ENCODE measurements at regions not wholly inside any gene's neighbourhood (a gene's known extent, or its start where the extent isn't known, plus 50 kb on each side); places are given as distances from the start of the nearest gene placed in this dataset.

DNA sequence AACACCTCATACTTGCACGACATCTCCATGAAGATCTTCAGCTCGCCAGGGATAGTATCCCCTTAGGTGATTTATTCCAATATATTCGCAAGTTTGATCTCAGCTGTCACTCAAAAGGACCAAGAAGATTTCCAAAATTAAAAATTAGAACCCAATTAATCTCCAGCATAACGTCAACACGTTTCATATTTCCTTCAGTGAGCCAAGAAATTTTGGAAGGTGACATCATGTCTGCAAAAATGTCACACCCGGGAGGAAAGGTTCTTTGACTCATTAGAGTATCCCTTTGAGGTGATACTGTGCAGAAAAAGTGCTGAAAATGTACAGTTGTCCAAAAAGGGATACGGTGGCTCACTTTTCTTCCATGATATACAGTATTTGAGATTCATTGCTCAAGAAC, 569.6 kb downstream of the EFNB2 start (continued):
- TF ChIP-seq, protein P1, sequence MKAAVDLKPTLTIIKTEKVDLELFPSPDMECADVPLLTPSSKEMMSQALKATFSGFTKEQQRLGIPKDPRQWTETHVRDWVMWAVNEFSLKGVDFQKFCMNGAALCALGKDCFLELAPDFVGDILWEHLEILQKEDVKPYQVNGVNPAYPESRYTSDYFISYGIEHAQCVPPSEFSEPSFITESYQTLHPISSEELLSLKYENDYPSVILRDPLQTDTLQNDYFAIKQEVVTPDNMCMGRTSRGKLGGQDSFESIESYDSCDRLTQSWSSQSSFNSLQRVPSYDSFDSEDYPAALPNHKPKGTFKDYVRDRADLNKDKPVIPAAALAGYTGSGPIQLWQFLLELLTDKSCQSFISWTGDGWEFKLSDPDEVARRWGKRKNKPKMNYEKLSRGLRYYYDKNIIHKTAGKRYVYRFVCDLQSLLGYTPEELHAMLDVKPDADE (IDR thresholded peaks at IDR 0.05), result no peak
- TF ChIP-seq CTCF (conservative IDR thresholded peaks at IDR 0.05; ENCODE audit: low read depth in 2 of 2) (no peak), ZNF331 (CRISPR knock-in tag; IDR thresholded peaks at IDR 0.05; ENCODE audit: low read depth) (no peak), POLR2AphosphoS5 (IDR thresholded peaks at IDR 0.05; ENCODE audit: low read depth) (no peak), CREB1 (CRISPR knock-in tag; IDR thresholded peaks at IDR 0.05; ENCODE audit: low read depth) (no peak)

DNA sequence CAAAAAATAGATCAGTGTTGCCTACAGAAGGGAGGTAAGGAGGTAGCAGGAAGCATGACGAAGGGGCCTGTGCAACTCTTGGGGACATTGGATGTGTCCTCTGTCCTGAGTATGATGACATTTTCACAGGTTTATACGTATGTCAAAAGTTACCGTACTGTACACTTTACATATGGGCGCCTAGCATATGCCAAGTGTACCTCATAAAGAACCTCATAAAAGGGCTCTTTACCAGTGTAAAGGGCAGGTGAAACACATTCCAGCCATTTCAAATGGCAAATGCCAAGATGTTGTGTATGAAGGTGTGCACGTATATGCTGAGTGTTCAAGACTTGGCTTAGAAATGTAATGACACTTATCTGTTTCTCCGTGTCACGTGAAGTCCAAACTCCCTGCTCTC, 573.4 kb downstream of the EFNB2 start:
- no peak overlapping the region for H3K4me2 ChIP-seq
- no peaks in the 10 kb centered on the region for H4K20me1 ChIP-seq (replicated peaks; ENCODE audit: insufficient read depth)
- Mint-ChIP-seq H3K27me3 (ENCODE audit: insufficient read depth, low read depth, poor library complexity) (no peaks in the 10 kb centered on the region), H3K27ac (no peak overlapping the region), H3K4me3 (no peak overlapping the region), H3K36me3 (ENCODE audit: low read depth) (no peaks in the 10 kb centered on the region), H3K4me1 (no peaks in the 10 kb centered on the region), H3K9me3 (no peaks in the 10 kb centered on the region)
- H3K36me3 ChIP-seq (ENCODE audit: insufficient read depth), result no peaks in the 10 kb centered on the region
- peaks cover 4% of the 10 kb centered on the region; the same call in 1 of the 2 replicates for H3K9me2 ChIP-seq (ENCODE audit: insufficient read depth)
- ATAC-seq, result no peak
- no peak for DNase-seq (ENCODE audit: low spot score)
- H2AFZ ChIP-seq, result no peak overlapping the region
- H3K27me3 ChIP-seq (ENCODE audit: insufficient read depth), result no peaks in the 10 kb centered on the region
- H3K4me3 ChIP-seq, result no peak overlapping the region
- no peaks in the 10 kb centered on the region for H3K4me1 ChIP-seq (ENCODE audit: insufficient read depth)
- H3K27ac ChIP-seq (ENCODE audit: low read depth), result no peak overlapping the region
- H3K79me2 ChIP-seq (replicated peaks; ENCODE audit: insufficient read depth), result no peaks in the 10 kb centered on the region
- H3F3A ChIP-seq (replicated peaks; ENCODE audit: low read depth), result no peaks in the 10 kb centered on the region
- TF ChIP-seq CTCF (conservative IDR thresholded peaks at IDR 0.05; ENCODE audit: low read depth in 2 of 2), result no peak
- TF ChIP-seq, protein P2, sequence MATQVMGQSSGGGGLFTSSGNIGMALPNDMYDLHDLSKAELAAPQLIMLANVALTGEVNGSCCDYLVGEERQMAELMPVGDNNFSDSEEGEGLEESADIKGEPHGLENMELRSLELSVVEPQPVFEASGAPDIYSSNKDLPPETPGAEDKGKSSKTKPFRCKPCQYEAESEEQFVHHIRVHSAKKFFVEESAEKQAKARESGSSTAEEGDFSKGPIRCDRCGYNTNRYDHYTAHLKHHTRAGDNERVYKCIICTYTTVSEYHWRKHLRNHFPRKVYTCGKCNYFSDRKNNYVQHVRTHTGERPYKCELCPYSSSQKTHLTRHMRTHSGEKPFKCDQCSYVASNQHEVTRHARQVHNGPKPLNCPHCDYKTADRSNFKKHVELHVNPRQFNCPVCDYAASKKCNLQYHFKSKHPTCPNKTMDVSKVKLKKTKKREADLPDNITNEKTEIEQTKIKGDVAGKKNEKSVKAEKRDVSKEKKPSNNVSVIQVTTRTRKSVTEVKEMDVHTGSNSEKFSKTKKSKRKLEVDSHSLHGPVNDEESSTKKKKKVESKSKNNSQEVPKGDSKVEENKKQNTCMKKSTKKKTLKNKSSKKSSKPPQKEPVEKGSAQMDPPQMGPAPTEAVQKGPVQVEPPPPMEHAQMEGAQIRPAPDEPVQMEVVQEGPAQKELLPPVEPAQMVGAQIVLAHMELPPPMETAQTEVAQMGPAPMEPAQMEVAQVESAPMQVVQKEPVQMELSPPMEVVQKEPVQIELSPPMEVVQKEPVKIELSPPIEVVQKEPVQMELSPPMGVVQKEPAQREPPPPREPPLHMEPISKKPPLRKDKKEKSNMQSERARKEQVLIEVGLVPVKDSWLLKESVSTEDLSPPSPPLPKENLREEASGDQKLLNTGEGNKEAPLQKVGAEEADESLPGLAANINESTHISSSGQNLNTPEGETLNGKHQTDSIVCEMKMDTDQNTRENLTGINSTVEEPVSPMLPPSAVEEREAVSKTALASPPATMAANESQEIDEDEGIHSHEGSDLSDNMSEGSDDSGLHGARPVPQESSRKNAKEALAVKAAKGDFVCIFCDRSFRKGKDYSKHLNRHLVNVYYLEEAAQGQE (IDR thresholded peaks at IDR 0.05; ENCODE audit: unreplicated experiment), result no peak
- TF ChIP-seq JUNB (IDR thresholded peaks at IDR 0.05; ENCODE audit: unreplicated experiment), result no peak
- no peak for TF ChIP-seq EZH2 (IDR thresholded peaks at IDR 0.05; ENCODE audit: low read depth, unreplicated experiment)
- no peak for TF ChIP-seq ZNF462 (CRISPR knock-in tag; IDR thresholded peaks at IDR 0.05)
- no peak for TF ChIP-seq ZNF331 (CRISPR knock-in tag; IDR thresholded peaks at IDR 0.05; ENCODE audit: low read depth)
- no peak for TF ChIP-seq POLR2AphosphoS5 (IDR thresholded peaks at IDR 0.05; ENCODE audit: low read depth)
- TF ChIP-seq EZH2phosphoT487 (IDR thresholded peaks at IDR 0.05; ENCODE audit: unreplicated experiment), result no peak

Measured in GM23338 (cell line).